T-helper 2 cell treated with Interferon-gamma antibody and Interleukin-4, amounts not matched to agents 100 ng/mL and 5 ng/mL, for 36 hours (primary cell): ENCODE measurements at regions not wholly inside any gene's neighbourhood (a gene's known extent, or its start where the extent isn't known, plus 50 kb on each side); places are given as distances from the start of the nearest gene placed in this dataset.
"Not testable (repeated sequence)": the region's sequence is repeated elsewhere in the genome, so short reads cannot be mapped to it uniquely, and the experiment has no call there.

Experiments
- intact Hi-C: fragments of 100-400 bp; cut with micrococcal nuclease; formaldehyde crosslinking; loops from one replicate; pipeline ENCODE4 v1.15.1; 2023

GRCh38 chr9:21688108-21689102, 114.0 kb upstream of the MTAP start:
- intact Hi-C loops = no loop called here

- intact Hi-C loops = no loop called here
Observed at GRCh38 chr9:21689854-21690253, 112.6 kb upstream of the MTAP start.

- intact Hi-C loops = no loop called here
Observed at GRCh38 chr9:21690561-21690960, 111.9 kb upstream of the MTAP start.

GRCh38 chr9:21692390-21692789, 110.0 kb upstream of the MTAP start:
- intact Hi-C loops = no loop called here

- intact Hi-C loops = no loop called here
Observed at GRCh38 chr9:21694424-21694823, 108.0 kb upstream of the MTAP start.

GRCh38 chr9:21695443-21695842, 107.0 kb upstream of the MTAP start:
- intact Hi-C loops = no loop called here

GRCh38 chr9:21695874-21696341, 106.5 kb upstream of the MTAP start:
- intact Hi-C loops = no loop called here

- intact Hi-C loops = no loop called here
Observed at GRCh38 chr9:21696411-21696871, 106.0 kb upstream of the MTAP start.

GRCh38 chr9:21708260-21708711, 94.2 kb upstream of the MTAP start:
- intact Hi-C loops = no loop called here

- intact Hi-C loops = loop anchor here (1.0 kb wide), 2 partner anchors 80 to 243 kb away; no protein-coding TSS in a partner anchor
Observed at GRCh38 chr9:21708856-21709255, 93.6 kb upstream of the MTAP start.

GRCh38 chr9:21709464-21710058, 92.9 kb upstream of the MTAP start:
- intact Hi-C loops = loop anchor here (1.0 kb wide), 2 partner anchors 80 to 243 kb away; no protein-coding TSS in a partner anchor

GRCh38 chr9:21710548-21711191, 91.8 kb upstream of the MTAP start:
- intact Hi-C loops = no loop called here

- intact Hi-C loops = no loop called here
Observed at GRCh38 chr9:21711504-21711903, 90.9 kb upstream of the MTAP start.

- intact Hi-C loops = no loop called here
Observed at GRCh38 chr9:21715408-21715807, 87.0 kb upstream of the MTAP start.

- intact Hi-C loops = no loop called here
Observed at GRCh38 chr9:21720758-21721157, 81.7 kb upstream of the MTAP start.

- intact Hi-C loops = not testable (repeated sequence)
Observed at GRCh38 chr9:21727411-21727810, 75.0 kb upstream of the MTAP start.

- intact Hi-C loops = no loop called here
Observed at GRCh38 chr9:21728781-21729180, 73.7 kb upstream of the MTAP start.

- intact Hi-C loops = no loop called here
Observed at GRCh38 chr9:21729648-21730047, 72.8 kb upstream of the MTAP start.

- intact Hi-C loops = no loop called here
Observed at GRCh38 chr9:21730899-21731298, 71.5 kb upstream of the MTAP start.

- intact Hi-C loops = no loop called here
Observed at GRCh38 chr9:21741151-21741550, 61.3 kb upstream of the MTAP start.

- intact Hi-C loops = no loop called here
Observed at GRCh38 chr9:21744320-21744719, 58.1 kb upstream of the MTAP start.

GRCh38 chr9:21744841-21745240, 57.6 kb upstream of the MTAP start:
- intact Hi-C loops = no loop called here
